HUES64 (cell line): ENCODE measurements at regions not wholly inside any gene's neighbourhood (a gene's known extent, or its start where the extent isn't known, plus 50 kb on each side); places are given as distances from the start of the nearest gene placed in this dataset.

Source experiments
- H3K27ac ChIP-seq: 2 replicates; pipeline ENCODE4 v1.7.0; 2013; ENCODE audit warnings: low read depth, low read length, inconsistent platforms
- H3K27me3 ChIP-seq: 2 replicates; pipeline ENCODE4 v1.6.1; 2013; ENCODE audit warnings: mild to moderate bottlenecking, low read length; ENCODE audit not compliant: insufficient read depth
- H3K36me3 ChIP-seq: 2 replicates; pipeline ENCODE4 v1.6.1; 2013; ENCODE audit warnings: mild to moderate bottlenecking, low read length; ENCODE audit not compliant: insufficient read depth
- H3K4me1 ChIP-seq: 2 replicates; pipeline ENCODE4 v1.6.1; 2013; ENCODE audit warnings: mild to moderate bottlenecking, low read length, moderate library complexity; ENCODE audit not compliant: insufficient read depth
- H3K4me3 ChIP-seq: 2 replicates; pipeline ENCODE4 v1.5.1; 2013; ENCODE audit warnings: mild to moderate bottlenecking, low read length, moderate library complexity
- H3K9ac ChIP-seq: 2 replicates; pipeline ENCODE4 v1.6.1; 2013; ENCODE audit warnings: mild to moderate bottlenecking, low read depth, low read length
- H3K9me3 ChIP-seq: 2 replicates; pipeline ENCODE4 v1.6.1; 2013; ENCODE audit warnings: low read depth, low read length; ENCODE audit not compliant: insufficient read depth
- WGBS: fragments of 150-250, 120-280 bp; methylation state at CpG from one replicate; pipeline ENCODE4 v1.1.7; 2013; ENCODE audit warnings: missing lambda C conversion rate; 5-methylcytosine and 5-hydroxymethylcytosine counted together

- Histone ChIP-seq H3K9me3 (peaks cover 65% of the 10 kb centered on the region), H3K4me1 (no peaks in the 10 kb centered on the region), H3K9ac (no peak overlapping the region), H3K27me3 (no peaks in the 10 kb centered on the region), H3K4me3 (no peak overlapping the region), H3K27ac (no peak overlapping the region), H3K36me3 (no peaks in the 10 kb centered on the region)
- 96% methylated on average over 1 of the region's 1 CpG for WGBS
Observed at GRCh38 chrX:146451136-146451535, 358.4 kb upstream of the CXorf51B start.

DNA sequence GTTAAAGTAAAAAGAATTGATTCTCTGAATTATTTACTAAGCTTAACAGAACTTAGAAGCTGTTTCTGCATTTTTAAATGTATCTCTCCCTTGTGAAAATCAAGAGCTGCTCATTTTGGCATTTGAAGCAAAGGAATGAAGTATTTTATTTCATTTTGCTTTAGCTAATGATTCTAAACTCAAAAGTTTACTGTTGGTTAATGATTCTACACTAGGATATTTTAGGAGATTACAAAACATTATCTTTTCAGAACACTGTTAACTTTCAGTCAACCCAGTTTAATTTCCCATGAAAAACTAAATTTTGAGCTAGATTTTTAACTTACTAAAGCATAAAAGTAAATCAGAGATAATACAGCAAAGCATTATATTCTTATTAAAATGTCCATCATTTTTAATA lies 355.2 kb upstream of the CXorf51B start:
- Histone ChIP-seq H3K27ac (no peak overlapping the region), H3K27me3 (no peaks in the 10 kb centered on the region), H3K9ac (no peak overlapping the region), H3K4me3 (no peak overlapping the region), H3K4me1 (no peaks in the 10 kb centered on the region), H3K36me3 (no peaks in the 10 kb centered on the region), H3K9me3 (peaks cover 56% of the 10 kb centered on the region)

- Histone ChIP-seq H3K27me3 (no peaks in the 10 kb centered on the region), H3K4me3 (no peak overlapping the region), H3K36me3 (no peaks in the 10 kb centered on the region), H3K9me3 (peaks cover 51% of the 10 kb centered on the region), H3K4me1 (no peaks in the 10 kb centered on the region), H3K27ac (no peak overlapping the region), H3K9ac (no peak overlapping the region)
- 94% methylated on average over 2 of the region's 2 CpGs for WGBS
Observed at GRCh38 chrX:146456058-146456457, 353.5 kb upstream of the CXorf51B start.

GRCh38 chrX:146477341-146477740 lies 332.2 kb upstream of the CXorf51B start:
- Histone ChIP-seq H3K9ac (no peak overlapping the region), H3K9me3 (peaks cover 29% of the 10 kb centered on the region), H3K4me3 (no peak overlapping the region), H3K4me1 (no peaks in the 10 kb centered on the region), H3K27ac (no peak overlapping the region), H3K27me3 (no peaks in the 10 kb centered on the region), H3K36me3 (no peaks in the 10 kb centered on the region)
- 93% methylated on average over 9 of the region's 10 CpGs for WGBS

DNA sequence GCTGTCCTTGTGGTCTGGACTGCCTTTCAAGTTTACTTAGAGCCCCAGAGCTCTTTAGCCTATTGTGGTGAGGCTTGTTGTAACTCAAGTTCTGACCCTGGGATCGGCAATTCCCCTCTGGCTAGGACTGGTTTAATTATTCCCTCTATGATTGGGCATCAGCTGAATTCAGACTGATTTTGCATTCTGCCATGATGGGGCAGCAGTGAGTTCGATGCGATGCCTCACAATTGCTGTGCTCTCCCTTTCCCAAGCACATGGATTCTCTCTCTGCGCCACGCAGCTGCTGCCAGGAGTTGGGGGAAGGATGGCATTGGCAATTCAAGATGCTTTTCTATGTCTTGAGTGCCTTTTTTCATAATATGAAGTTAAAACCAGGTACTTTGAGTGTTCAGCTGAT lies 327.8 kb upstream of the CXorf51B start:
- no peak overlapping the region for H3K9ac ChIP-seq
- H3K4me3 ChIP-seq: no peak overlapping the region
- peaks cover 21% of the 10 kb centered on the region for H3K9me3 ChIP-seq
- 93% methylated on average over 5 of the region's 5 CpGs for WGBS
- H3K27me3 ChIP-seq: no peaks in the 10 kb centered on the region
- H3K27ac ChIP-seq: no peak overlapping the region
- H3K4me1 ChIP-seq: no peaks in the 10 kb centered on the region
- H3K36me3 ChIP-seq: no peaks in the 10 kb centered on the region
